NCI-H69 (cell line): ENCODE measurements at regions not wholly inside any gene's neighbourhood (a gene's known extent, or its start where the extent isn't known, plus 50 kb on each side); places are given as distances from the start of the nearest gene placed in this dataset.

Source experiments
- DNase-seq: peaks from one replicate; lab custom pipeline; 2025; lab: John Stamatoyannopoulos, UW

GRCh38 chrX:106510713-106511403 lies 100.9 kb upstream of the RADX start:
- no peak for DNase-seq
